Renal cortex interstitium (tissue), 11 donors: ENCODE measurements at regions not wholly inside any gene's neighbourhood (a gene's known extent, or its start where the extent isn't known, plus 50 kb on each side); places are given as distances from the start of the nearest gene placed in this dataset.
"Not testable (repeated sequence)": the region's sequence is repeated elsewhere in the genome, so short reads cannot be mapped to it uniquely, and the experiment has no call there.

ENCODE experiments used
- DNase-seq, 11 donors: peaks; one replicate each; pipeline ENCODE4 v3.0.0-alpha.2; 2013; ENCODE audit warnings: low read depth in 9 of 11, low spot score in 4 of 11; ENCODE audit errors: extremely low read depth in 1 of 11

DNA sequence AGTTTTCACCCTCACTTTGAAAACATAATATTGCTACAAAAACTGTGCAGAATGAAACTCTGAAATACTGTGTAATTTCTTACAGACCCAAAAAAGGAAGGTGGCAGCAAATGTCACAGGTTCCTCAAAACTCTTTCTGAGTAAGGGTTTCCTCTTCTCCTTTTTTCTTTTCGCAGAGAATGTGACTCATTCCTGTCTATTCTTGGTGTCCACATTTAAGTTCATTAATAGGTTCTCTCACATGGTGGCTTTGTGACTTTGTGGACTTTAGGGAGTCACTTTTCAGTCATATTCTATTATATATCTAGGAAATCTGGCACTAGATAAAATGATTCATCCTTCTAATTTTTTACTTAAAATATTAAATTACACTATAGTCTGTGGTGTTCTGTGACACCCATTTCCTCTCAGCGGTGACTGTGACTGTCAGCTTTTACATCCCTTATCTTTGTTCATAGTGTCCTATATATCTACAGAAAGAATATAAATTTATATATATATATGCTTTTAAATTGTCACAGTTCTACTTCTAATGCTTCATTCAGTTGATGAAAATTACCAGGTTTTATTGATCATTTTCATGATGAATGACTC is 126.8 kb upstream of the HCRTR2 start:
- DNase-seq, result no peak

DNA sequence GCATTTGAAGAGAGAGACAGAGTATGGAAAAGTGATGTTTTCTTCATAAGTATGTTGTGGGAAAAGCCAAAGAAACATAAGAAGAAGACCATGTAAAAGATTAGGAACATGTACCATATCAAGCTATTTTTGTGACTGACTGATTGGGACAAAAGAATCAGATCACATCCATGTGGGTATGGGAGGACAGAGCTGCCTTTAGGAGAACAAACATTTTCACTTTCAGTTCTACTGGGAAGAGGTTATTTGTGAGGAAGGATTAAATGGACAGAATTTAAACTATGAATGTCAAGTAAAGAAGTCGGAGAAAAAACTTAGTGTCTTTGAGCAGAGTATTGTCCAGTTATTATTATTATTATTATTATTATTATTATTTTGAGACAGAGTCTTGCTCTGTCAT is 124.4 kb upstream of the HCRTR2 start:
- DNase-seq, result no peak

DNA sequence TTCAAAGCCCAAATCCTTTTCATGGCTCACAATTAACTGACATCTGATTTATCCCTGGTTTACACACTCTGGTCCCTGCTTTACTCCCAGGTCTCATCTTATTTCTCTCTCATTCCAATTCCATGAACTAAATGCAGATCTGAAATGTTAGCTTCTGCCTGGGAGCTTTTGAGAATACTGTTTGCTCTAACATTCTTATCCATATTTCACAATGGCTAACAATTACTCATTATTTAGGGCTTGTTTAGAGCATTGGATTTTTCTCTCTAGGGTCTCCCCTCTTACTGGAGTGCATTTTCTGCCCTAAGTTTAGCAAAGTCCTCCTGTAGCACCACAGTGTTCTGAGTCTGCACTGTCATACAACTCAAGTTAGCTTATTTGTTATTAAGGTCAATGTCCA is 121.5 kb upstream of the HCRTR2 start:
- no peak for DNase-seq

DNA sequence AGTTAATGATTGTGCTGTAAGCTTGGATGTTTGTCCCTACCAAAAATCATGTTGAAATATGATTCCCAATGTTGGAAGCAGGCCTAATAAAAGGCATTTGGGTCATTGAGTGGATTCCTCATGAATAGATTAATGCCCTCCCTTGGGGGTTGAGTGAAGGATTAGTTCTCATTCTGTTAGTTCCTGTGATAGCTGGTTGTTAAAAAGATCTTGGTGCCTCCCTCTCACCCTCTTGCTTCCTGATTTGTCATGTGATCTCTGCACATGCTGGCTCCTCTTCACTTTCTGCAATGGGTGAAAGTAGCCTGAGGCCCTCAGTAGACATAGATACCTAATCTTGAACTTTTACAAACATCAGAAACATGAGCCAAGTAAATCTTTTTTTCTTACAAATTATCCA is 115.6 kb upstream of the HCRTR2 start:
- DNase-seq, result no peak

DNA sequence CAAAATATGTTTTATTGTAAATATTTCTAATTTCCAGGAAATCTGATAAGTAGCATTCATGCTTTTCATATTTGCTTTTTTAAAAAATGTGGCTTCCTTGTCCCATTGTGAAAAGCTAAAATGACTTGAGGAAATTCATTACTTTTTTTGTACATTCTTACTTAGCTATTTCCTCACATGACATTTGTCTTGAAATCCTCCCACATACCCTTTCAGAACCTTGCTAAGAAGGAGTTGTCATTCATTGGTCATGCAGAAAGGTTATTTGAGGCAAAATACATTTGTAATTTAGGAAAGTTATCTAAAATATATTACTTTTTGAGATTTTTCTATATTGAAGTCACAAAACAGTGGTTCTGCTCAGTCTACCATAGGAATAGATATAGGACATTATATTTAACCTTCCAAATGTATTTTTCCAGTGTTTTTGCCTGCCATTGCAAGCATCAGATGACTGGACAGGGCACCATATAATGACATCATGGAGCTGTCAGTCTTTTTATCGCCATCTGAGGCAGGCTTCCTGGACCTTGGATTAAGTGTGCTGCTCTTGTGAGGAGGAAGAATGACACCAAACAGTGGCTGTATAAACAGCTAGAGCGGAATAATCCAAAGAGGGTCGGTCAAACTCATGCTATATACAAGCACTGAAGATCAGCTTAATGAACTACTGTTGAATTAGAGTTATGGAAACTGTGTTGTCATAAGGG is 109.4 kb upstream of the HCRTR2 start:
- DNase-seq, result no peak

DNA sequence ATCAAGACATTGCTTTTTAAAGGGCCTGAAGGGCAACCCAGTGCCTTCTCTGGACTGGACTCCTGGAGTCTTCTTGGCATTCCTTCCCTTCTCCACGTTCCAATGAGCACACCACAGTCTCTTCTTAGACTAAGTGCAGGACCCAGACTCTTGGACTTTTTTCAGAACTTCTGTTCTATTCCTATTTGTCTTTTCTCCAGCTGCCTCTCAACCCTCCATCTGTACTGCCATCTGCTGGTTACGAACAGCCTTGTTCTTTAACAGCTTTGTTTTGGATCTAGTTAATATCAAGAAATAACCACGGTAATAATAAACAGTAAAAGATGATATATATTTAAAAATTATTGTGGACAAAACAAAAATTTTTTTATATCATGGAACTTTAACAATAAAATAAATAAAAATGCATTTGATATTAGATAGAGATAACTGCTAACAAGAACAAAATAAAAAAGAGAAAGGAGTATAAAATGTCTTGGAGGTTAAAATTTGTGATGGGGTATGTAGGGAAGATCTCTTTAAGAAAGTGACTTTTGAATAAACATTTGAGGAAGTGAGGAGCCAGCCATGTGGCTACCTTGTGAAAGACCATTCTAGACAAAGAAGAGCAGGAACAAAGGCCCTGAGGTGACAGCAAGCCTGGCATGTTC is 105.1 kb upstream of the HCRTR2 start:
- peak in 10 of 11 donors; percentile 5 to 39 (median 16) for DNase-seq

DNA sequence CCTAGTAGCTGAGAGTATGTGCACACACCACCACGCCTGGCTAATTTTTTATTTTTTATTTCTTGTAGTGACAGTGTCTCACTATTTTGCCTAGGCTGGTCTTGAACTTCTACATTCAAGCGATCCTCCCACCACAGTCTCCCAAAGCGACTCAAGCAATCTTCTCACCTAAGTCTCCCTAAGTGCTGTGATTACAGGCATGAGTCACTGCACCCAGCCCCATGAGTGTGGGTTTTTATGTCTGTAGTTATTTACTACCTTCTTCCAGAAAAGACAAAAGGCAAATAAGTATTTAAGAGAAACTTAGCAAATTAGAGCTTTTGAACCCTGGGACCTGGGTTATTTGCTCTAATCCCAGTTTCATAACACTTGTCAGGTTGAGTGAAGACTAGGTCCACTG is 92.3 kb upstream of the HCRTR2 start:
- no peak for DNase-seq

DNA sequence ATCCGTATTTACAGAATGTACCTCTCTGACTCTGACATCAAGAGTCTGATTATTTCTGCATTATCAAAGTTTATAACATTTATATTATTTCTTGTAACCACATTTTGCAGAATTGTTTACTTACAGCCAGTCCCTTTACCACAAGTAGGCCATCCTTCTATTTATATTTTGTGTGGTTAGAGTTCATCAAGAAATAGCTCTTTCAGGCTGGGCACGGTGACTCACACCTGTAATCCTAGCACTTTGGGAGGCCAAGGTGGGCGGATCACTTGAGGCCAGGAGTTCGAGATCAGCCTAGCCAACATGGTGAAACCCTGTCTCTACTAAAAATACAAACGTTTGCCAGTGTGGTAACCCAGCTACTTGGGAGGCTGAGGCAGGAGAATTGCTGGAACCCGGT is 86.3 kb upstream of the HCRTR2 start:
- DNase-seq, result not testable (repeated sequence)

DNA sequence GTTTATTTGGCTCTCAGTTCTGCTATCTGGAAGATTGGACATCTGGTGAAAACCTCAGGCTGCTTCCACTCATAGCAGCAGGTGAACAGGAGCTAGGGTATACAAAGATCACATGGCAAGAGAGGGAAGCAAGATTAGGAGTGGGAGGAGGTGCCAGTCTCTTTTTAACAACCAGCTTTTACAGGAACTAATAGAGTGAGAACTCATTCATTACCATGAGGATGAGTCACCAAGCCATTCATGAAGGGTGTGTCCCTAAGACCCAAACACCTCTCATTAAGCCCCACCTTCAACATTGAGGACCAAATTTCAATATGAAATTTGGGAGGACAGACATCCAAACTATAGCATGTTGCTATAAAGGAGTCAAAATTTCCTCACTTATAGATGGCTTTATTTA is 85.4 kb upstream of the HCRTR2 start:
- DNase-seq, result no peak

DNA sequence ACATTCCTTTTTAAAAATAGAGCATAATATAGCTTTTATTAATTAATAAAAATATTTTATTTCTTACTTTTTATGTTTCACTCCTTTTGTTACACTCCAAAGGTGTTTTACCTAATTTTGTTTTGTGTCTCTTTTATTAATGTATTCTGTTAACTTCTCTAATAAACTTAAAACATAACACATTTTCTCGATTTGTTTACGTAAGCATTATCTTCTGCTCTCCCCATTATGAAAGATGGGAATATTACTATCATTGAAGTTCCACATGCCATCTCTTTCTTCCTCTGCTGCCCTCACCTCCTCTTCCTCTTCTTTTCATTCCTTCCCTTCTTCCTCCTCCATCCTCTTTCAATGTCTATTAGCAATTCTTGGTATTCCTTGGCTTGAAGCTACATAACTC is 85.0 kb upstream of the HCRTR2 start:
- DNase-seq, result no peak

DNA sequence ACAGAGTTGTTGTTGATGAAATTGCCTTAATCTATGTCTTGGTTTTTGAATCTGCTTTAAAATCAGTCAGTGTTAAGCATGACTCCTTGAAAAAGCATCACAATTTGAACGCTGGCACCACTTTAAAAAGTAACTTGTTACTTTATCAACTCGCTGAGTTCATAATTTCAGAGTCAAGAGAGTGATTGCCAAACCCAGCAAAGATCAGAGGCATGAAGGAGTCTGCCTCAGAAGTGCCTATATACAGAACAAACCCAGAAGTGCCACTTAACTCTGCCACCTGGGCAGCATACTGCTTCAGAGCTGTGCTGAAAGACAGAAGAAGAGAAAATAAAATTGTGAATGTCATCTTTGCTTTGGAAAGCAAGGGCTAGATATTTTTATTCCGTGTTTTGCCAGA is 73.6 kb upstream of the HCRTR2 start:
- DNase-seq, result no peak

DNA sequence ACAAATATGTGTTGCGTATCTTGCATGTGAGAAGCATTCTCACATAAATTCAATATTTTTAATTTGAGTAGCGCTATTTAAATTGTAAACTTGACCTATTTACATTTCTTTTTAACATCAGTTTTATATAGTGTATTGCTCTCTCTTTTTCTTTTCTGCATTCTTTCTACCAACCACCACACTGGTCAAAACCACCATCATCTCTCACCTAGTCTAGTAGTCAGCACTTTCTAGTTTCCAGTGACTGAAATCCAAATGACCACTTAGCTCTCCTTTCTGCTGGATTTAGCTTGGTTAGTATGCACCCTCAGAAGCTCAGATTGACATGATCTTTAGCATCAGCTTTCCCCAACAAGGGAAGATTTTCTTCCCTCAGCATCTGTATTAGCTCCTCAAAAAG is 73.2 kb upstream of the HCRTR2 start:
- DNase-seq, result no peak

DNA sequence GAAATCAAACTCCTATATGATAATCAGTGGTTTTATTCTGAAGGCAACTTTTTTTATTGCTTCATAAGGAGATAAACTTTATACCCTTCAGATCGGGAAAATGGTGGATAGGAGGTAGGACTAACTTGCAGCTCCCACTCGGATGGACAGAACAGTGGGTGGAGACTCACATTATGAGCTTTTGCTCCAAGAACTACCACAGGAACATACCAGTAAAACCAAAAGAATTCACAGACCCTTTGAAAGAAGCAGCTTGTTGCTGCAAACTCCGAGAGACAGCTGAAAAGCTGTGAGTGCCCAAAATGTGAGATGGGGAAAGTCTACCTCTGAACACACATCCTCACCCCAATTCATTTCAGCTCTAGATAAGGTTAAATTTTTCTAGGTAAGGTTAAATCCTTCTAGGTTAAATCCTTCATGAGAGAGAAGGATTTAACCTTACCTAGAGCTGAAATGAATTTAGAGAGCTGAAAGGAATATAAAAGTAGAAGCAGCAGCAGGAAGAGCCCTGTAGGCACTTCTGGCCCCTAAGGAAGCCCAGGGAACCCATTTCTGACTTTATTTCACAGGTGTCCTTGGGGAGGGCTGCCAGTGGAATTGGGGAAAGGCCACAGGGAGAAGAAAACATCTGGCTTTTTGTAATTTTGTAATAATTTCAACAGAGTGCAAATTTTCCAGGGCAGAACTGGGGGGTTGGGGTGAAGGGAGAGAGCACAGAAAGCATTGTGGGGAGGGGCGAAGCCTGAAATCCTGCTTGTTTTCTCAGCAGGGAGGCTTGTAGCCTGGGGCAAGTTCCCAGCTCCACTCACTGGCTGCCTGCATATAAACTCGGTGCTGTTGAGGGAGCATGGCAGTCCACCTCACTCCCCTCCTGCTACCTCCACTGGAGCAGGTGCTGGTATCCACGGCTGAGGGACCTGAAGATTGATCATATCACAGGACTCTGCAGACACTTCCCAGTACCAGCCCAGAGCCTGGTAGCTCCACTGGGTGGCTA is 65.9 kb upstream of the HCRTR2 start:
- DNase-seq, result peak in 5 of 11 donors; percentile 2 to 14 (median 7)

DNA sequence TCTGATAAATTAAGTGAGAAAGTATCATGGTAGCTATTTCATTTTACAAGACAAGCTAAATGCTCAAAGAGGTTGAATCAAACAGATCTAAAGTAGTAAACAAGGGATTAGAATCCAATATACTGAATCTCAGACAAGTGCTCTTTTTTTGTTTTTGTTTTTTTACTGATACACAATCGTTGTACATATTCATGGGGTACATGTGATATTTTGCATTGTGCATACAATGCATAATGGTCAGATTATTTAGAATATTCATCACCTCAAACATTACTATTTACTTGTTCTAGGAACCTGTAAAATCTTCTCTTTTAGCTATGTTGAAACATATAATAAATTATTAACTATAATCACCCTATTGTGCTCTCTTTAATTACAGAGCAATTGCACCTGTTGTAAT is 57.0 kb upstream of the HCRTR2 start:
- no peak for DNase-seq

DNA sequence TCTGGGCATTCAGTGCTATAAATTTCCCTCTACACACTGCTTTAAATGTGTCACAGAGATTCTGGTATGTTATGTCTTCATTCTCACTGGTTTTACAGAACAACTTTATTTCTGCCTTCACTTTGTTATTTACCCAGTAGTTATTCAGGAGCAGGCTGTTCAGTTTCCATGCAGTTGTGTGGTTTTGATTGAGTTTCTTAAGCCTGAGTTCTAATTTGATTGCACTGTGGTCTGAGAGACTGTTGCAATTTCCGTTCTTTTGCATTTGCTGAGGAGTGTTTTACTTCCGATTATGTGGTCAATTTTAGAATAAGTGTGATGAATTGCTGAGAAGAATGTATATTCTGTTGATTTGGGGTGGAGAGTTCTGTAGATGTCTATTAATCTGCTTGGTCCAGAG is 50.1 kb upstream of the HCRTR2 start:
- not testable (repeated sequence) for DNase-seq
